ENCODE measurements at regions not wholly inside any gene's neighbourhood (a gene's known extent, or its start where the extent isn't known, plus 50 kb on each side); places are given as distances from the start of the nearest gene placed in this dataset.

- no peak overlapping the region for H3K27ac ChIP-seq (replicated peaks)
- no peak for TF ChIP-seq GABPA (IDR thresholded peaks at IDR 0.05; ENCODE audit: low read depth)
- no peak for TF ChIP-seq CTCF (IDR thresholded peaks at IDR 0.05; ENCODE audit: insufficient read depth, low read length)
- no peak overlapping the region for H3K4me3 ChIP-seq (replicated peaks; ENCODE audit: insufficient read depth, low read length)
- DNase-seq (ENCODE audit: low read depth in 1 of 2, low spot score in 1 of 2) = no peak
- no peaks in the 10 kb centered on the region for H3K27me3 ChIP-seq (ENCODE audit: insufficient read depth, poor library complexity, severe bottlenecking)
Measured at GRCh38 chr16:86086471-86086870, 187.5 kb downstream of the IRF8 start.

- no peak overlapping the region for H3K4me3 ChIP-seq (replicated peaks; ENCODE audit: insufficient read depth, low read length)
- no peak for TF ChIP-seq GABPA (IDR thresholded peaks at IDR 0.05; ENCODE audit: low read depth)
- TF ChIP-seq CTCF (IDR thresholded peaks at IDR 0.05; ENCODE audit: insufficient read depth, low read length) = no peak
- no peak for DNase-seq (ENCODE audit: low read depth in 1 of 2, low spot score in 1 of 2)
- H3K27ac ChIP-seq (replicated peaks) = no peak overlapping the region
- H3K27me3 ChIP-seq (ENCODE audit: insufficient read depth, poor library complexity, severe bottlenecking) = no peaks in the 10 kb centered on the region
Measured at GRCh38 chr16:86087011-86087895, 188.3 kb downstream of the IRF8 start.

GRCh38 chr16:86087896-86088230 lies 188.9 kb downstream of the IRF8 start:
- Histone ChIP-seq H3K27me3 (ENCODE audit: insufficient read depth, poor library complexity, severe bottlenecking) (no peaks in the 10 kb centered on the region), H3K27ac (replicated peaks) (no peak overlapping the region), H3K4me3 (replicated peaks; ENCODE audit: insufficient read depth, low read length) (no peak overlapping the region)
- TF ChIP-seq REST (IDR thresholded peaks at IDR 0.05; ENCODE audit: insufficient replicate concordance, low read depth) (no peak), SPI1 (IDR thresholded peaks at IDR 0.05; ENCODE audit: borderline replicate concordance, low read depth) (no peak), POLR2AphosphoS5 (IDR thresholded peaks at IDR 0.05; ENCODE audit: low read depth) (no peak), CTCF (IDR thresholded peaks at IDR 0.05; ENCODE audit: insufficient read depth, low read length) (no peak), GABPA (IDR thresholded peaks at IDR 0.05; ENCODE audit: low read depth) (no peak)
- no peak for DNase-seq (ENCODE audit: low read depth in 1 of 2, low spot score in 1 of 2)

- TF ChIP-seq REST (IDR thresholded peaks at IDR 0.05; ENCODE audit: insufficient replicate concordance, low read depth) (no peak), SPI1 (IDR thresholded peaks at IDR 0.05; ENCODE audit: borderline replicate concordance, low read depth) (no peak), CTCF (IDR thresholded peaks at IDR 0.05; ENCODE audit: insufficient read depth, low read length) (no peak), POLR2AphosphoS5 (IDR thresholded peaks at IDR 0.05; ENCODE audit: low read depth) (no peak), GABPA (IDR thresholded peaks at IDR 0.05; ENCODE audit: low read depth) (no peak)
- no peak overlapping the region for H3K4me3 ChIP-seq (replicated peaks; ENCODE audit: insufficient read depth, low read length)
- DNase-seq (ENCODE audit: low read depth in 1 of 2, low spot score in 1 of 2) = no peak
- no peak overlapping the region for H3K27ac ChIP-seq (replicated peaks)
- H3K27me3 ChIP-seq (ENCODE audit: insufficient read depth, poor library complexity, severe bottlenecking) = no peaks in the 10 kb centered on the region
Measured at GRCh38 chr16:86088287-86088686, 189.3 kb downstream of the IRF8 start.

All from HL-60 (cell line).